ENCODE measurements at regions not wholly inside any gene's neighbourhood (a gene's known extent, or its start where the extent isn't known, plus 50 kb on each side); places are given as distances from the start of the nearest gene placed in this dataset.

DNA sequence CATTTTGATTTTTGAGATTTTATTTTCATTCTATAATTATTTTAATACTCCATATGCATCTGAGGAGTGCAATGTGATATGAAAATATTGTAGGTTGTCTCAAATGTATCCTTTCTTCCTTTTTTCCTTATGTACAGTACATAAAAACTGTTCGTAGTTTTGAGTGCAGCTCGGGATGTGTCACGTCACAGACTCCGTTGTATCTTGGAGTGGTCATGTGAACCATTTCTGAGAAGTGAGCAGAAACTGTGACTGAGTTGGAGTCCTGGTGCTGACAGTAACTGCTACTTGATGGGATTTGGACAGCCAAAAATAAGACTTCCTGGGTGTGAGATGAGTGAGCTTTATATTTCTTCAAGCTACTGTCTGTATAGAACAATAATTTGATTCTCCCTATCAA, 761.4 kb upstream of the MAN1A1 start:
- TF ChIP-seq, protein P1, sequence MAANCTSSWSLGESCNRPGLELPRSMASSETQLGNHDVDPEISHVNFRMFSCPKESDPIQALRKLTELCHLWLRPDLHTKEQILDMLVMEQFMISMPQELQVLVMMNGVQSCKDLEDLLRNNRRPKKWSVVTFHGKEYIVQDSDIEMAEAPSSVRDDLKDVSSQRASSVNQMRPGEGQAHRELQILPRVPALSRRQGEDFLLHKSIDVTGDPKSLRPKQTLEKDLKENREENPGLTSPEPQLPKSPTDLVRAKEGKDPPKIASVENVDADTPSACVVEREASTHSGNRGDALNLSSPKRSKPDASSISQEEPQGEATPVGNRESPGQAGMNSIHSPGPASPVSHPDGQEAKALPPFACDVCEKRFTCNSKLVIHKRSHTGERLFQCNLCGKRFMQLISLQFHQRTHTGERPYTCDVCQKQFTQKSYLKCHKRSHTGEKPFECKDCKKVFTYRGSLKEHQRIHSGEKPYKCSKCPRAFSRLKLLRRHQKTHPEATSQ (tag by site-specific recombination; IDR thresholded peaks at IDR 0.05): no peak
- TF ChIP-seq ZNF571 (tag by site-specific recombination; IDR thresholded peaks at IDR 0.05) (no peak), ZNF585B (tag by site-specific recombination; IDR thresholded peaks at IDR 0.05) (no peak), ZNF155 (tag by site-specific recombination; IDR thresholded peaks at IDR 0.05) (no peak), IKZF3 (tag by site-specific recombination; IDR thresholded peaks at IDR 0.05) (no peak), ZNF223 (tag by site-specific recombination; IDR thresholded peaks at IDR 0.05) (no peak), ZSCAN30 (tag by site-specific recombination; IDR thresholded peaks at IDR 0.05) (no peak), ZNF747 (tag by site-specific recombination; IDR thresholded peaks at IDR 0.05) (no peak), ZNF23 (tag by site-specific recombination; IDR thresholded peaks at IDR 0.05; ENCODE audit: borderline replicate concordance) (no peak), ZFP3 (tag by site-specific recombination; IDR thresholded peaks at IDR 0.05; ENCODE audit: low read depth) (no peak)
- TF ChIP-seq, protein P2, sequence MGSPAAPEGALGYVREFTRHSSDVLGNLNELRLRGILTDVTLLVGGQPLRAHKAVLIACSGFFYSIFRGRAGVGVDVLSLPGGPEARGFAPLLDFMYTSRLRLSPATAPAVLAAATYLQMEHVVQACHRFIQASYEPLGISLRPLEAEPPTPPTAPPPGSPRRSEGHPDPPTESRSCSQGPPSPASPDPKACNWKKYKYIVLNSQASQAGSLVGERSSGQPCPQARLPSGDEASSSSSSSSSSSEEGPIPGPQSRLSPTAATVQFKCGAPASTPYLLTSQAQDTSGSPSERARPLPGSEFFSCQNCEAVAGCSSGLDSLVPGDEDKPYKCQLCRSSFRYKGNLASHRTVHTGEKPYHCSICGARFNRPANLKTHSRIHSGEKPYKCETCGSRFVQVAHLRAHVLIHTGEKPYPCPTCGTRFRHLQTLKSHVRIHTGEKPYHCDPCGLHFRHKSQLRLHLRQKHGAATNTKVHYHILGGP (tag by site-specific recombination; IDR thresholded peaks at IDR 0.05): no peak
- Histone ChIP-seq H3K27ac (ENCODE audit: extremely low read depth, low read depth, low read length) (no peak overlapping the region), H3K4me3 (ENCODE audit: low read depth, low read length) (no peak overlapping the region), H3K36me3 (ENCODE audit: control insufficient read depth in 2 of 2, insufficient read depth in 1 of 2, low read length in 2 of 2) (no peaks in the 10 kb centered on the region), H3K4me1 (ENCODE audit: control insufficient read depth, insufficient read depth, low read length) (no peaks in the 10 kb centered on the region), H3K9me3 (ENCODE audit: control insufficient read depth, insufficient read depth, low read depth, low read length) (no peaks in the 10 kb centered on the region)
- ChIA-PET CTCF (no interaction called here), POLR2A (no interaction called here)

DNA sequence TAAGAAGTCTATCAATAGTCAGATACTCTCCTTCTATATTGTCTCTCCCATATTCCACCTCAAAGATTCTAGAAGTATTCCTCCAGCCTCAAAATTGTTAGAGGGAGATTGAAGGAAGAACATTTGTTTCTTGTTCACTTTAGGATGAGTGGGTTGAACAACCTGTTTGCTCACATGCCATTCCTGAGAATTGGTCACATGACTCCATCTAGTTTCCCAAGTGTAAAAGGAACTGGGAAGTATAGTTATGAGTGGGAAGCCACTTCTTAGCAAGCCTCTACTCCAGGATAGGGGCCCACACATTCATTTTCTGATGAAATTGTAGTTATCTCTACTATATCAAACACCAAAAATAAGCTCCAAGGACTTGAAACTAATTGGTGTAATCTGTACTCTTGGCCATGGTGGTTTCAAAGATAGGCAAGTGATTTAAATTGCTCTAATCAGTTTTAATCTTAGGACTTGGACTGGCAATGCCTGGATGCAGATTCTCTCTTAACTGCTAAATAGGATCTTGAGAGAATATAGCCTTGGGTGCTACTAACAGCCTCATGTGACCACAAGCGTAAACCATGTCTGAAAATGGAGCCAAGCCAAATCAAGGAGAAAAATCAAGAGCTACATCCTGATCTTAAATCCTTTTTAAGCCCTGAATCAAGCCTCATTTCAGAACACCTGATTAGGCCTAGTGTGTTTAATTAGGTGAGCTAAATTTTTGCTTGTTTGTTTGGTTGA, 758.7 kb upstream of the MAN1A1 start:
- H3K36me3 ChIP-seq (ENCODE audit: control insufficient read depth in 2 of 2, insufficient read depth in 1 of 2, low read length in 2 of 2): no peaks in the 10 kb centered on the region
- no peaks in the 10 kb centered on the region for H3K9me3 ChIP-seq (ENCODE audit: control insufficient read depth, insufficient read depth, low read depth, low read length)
- no peak overlapping the region for H3K4me3 ChIP-seq (ENCODE audit: low read depth, low read length)
- no peak overlapping the region for H3K27ac ChIP-seq (ENCODE audit: extremely low read depth, low read depth, low read length)
- TF ChIP-seq ZNF830 (tag by site-specific recombination; IDR thresholded peaks at IDR 0.05; ENCODE audit: low read depth): no peak
- TF ChIP-seq, protein P3, sequence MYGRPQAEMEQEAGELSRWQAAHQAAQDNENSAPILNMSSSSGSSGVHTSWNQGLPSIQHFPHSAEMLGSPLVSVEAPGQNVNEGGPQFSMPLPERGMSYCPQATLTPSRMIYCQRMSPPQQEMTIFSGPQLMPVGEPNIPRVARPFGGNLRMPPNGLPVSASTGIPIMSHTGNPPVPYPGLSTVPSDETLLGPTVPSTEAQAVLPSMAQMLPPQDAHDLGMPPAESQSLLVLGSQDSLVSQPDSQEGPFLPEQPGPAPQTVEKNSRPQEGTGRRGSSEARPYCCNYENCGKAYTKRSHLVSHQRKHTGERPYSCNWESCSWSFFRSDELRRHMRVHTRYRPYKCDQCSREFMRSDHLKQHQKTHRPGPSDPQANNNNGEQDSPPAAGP (tag by site-specific recombination; IDR thresholded peaks at IDR 0.05): no peak
- no peak for TF ChIP-seq ZNF596 (tag by site-specific recombination; IDR thresholded peaks at IDR 0.05)
- no peak for TF ChIP-seq ZNF223 (tag by site-specific recombination; IDR thresholded peaks at IDR 0.05)
- no peak for TF ChIP-seq ZNF37A (tag by site-specific recombination; IDR thresholded peaks at IDR 0.05)
- no peak for TF ChIP-seq ZNF292 (tag by site-specific recombination; IDR thresholded peaks at IDR 0.05; ENCODE audit: borderline replicate concordance, low read depth)
- TF ChIP-seq, protein P4, sequence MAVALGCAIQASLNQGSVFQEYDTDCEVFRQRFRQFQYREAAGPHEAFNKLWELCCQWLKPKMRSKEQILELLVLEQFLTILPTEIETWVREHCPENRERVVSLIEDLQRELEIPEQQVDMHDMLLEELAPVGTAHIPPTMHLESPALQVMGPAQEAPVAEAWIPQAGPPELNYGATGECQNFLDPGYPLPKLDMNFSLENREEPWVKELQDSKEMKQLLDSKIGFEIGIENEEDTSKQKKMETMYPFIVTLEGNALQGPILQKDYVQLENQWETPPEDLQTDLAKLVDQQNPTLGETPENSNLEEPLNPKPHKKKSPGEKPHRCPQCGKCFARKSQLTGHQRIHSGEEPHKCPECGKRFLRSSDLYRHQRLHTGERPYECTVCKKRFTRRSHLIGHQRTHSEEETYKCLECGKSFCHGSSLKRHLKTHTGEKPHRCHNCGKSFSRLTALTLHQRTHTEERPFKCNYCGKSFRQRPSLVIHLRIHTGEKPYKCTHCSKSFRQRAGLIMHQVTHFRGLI (tag by site-specific recombination; IDR thresholded peaks at IDR 0.05): no peak
- no peak for TF ChIP-seq PRDM1 (tag by site-specific recombination; IDR thresholded peaks at IDR 0.05)
- no peak for TF ChIP-seq ZNF433 (tag by site-specific recombination; IDR thresholded peaks at IDR 0.05; ENCODE audit: low read depth)
- TF ChIP-seq ZNF785 (tag by site-specific recombination; IDR thresholded peaks at IDR 0.05): no peak
- TF ChIP-seq, protein P5, sequence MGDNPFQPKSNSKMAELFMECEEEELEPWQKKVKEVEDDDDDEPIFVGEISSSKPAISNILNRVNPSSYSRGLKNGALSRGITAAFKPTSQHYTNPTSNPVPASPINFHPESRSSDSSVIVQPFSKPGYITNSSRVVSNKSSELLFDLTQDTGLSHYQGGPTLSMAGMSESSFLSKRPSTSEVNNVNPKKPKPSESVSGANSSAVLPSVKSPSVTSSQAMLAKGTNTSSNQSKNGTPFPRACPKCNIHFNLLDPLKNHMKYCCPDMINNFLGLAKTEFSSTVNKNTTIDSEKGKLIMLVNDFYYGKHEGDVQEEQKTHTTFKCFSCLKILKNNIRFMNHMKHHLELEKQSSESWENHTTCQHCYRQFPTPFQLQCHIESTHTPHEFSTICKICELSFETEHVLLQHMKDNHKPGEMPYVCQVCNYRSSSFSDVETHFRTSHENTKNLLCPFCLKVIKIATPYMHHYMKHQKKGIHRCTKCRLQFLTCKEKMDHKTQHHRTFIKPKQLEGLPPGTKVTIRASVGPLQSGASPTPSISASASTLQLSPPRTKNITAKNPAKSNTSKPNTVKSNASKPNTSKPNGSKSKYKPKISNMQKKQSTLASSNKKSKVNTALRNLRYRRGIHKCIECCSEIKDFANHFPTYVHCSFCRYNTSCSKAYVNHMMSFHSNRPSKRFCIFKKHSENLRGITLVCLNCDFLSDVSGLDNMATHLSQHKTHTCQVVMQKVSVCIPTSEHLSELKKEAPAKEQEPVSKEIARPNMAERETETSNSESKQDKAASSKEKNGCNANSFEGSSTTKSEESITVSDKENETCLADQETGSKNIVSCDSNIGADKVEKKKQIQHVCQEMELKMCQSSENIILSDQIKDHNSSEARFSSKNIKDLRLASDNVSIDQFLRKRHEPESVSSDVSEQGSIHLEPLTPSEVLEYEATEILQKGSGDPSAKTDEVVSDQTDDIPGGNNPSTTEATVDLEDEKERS (tag by site-specific recombination; IDR thresholded peaks at IDR 0.05): no peak
- no peak for TF ChIP-seq ZNF473 (tag by site-specific recombination; IDR thresholded peaks at IDR 0.05)
- TF ChIP-seq ZNF654 (tag by site-specific recombination; IDR thresholded peaks at IDR 0.05; ENCODE audit: low read depth): no peak
- TF ChIP-seq BCL11B (tag by site-specific recombination; IDR thresholded peaks at IDR 0.05; ENCODE audit: low read depth): no peak
- no peak for TF ChIP-seq ZNF560 (tag by site-specific recombination; IDR thresholded peaks at IDR 0.05; ENCODE audit: borderline replicate concordance)
- POLR2A ChIA-PET: no interaction called here
- CTCF ChIA-PET: no interaction called here
- H3K4me1 ChIP-seq (ENCODE audit: control insufficient read depth, insufficient read depth, low read length): no peaks in the 10 kb centered on the region

Measured in HEK293 (cell line).